DOHH2 (cell line): ENCODE measurements at regions not wholly inside any gene's neighbourhood (a gene's known extent, or its start where the extent isn't known, plus 50 kb on each side); places are given as distances from the start of the nearest gene placed in this dataset.

ENCODE experiments used
- CTCF ChIP-seq: fragments of 200-600 bp; sonication (generic); IDR thresholded peaks from one replicate; pipeline ENCODE4 v1.5.1; 2014; ENCODE audit warnings: antibody characterized with exemption, mild to moderate bottlenecking, low read depth, low read length; ENCODE audit not compliant: poor library complexity, severe bottlenecking
- EZH2phosphoT487 ChIP-seq: fragments of 200-600 bp; sonication (generic); IDR thresholded peaks from 2 replicates; pipeline ENCODE4 v1.6.1; 2017; ENCODE audit warnings: borderline replicate concordance, mild to moderate bottlenecking, antibody characterized with exemption, low read length, moderate library complexity, mixed read lengths

GRCh38 chr1:87615901-87616300 is 287.2 kb downstream of the LMO4 start:
- TF ChIP-seq CTCF = no peak
- TF ChIP-seq EZH2phosphoT487 = no peak
